Ascending aorta (tissue), 2 donors: ENCODE measurements at regions not wholly inside any gene's neighbourhood (a gene's known extent, or its start where the extent isn't known, plus 50 kb on each side); places are given as distances from the start of the nearest gene placed in this dataset.
A peak's percentile ranks its signal among the peaks of the same experiment; 100 is the strongest.

Experiments
- DNase-seq, 2 donors: peaks; one replicate each; pipeline ENCODE4 v3.0.0-alpha.2; 2019; ENCODE audit warnings: low spot score in 2 of 2
- H3K27ac ChIP-seq, 2 donors: fragments of 200-600 bp; sonication (generic); one replicate each; pipeline ENCODE4 v1.5.1; 2016 to 2017; ENCODE audit warnings: mild to moderate bottlenecking in 1 of 2
- H3K27me3 ChIP-seq: fragments of 200-600 bp; sonication (generic); one replicate; pipeline ENCODE4 v1.5.1; 2017
- H3K36me3 ChIP-seq, 2 donors: fragments of 200-600 bp; sonication (generic); one replicate each; pipeline ENCODE4 v1.5.1; 2016
- H3K4me1 ChIP-seq, 2 donors: fragments of 200-600 bp; sonication (generic); one replicate each; pipeline ENCODE4 v1.5.1; 2016 to 2017; ENCODE audit warnings: mild to moderate bottlenecking in 1 of 2
- H3K4me3 ChIP-seq, 2 donors: fragments of 200-600 bp; sonication (generic); one replicate each; pipeline ENCODE4 v1.5.1; 2016 to 2017; ENCODE audit warnings: mild to moderate bottlenecking in 1 of 2
- H3K9me3 ChIP-seq, 2 donors: fragments of 200-600 bp; sonication (generic); one replicate each; pipeline ENCODE4 v1.5.1; 2016
- intact Hi-C: fragments of 100-400 bp; cut with DNase I; formaldehyde crosslinking; loops from one replicate; pipeline ENCODE4 v1.15.1; 2023
- TF ChIP-seq, protein P1 (sequence below), 3 experiments: fragments of 200-600 bp in 2 of 3; fragments of 450-650 bp in 1 of 3; sonication (generic) in 2 of 3; IDR thresholded peaks; one replicate each; pipeline ENCODE4 v1.5.1; 2016 to 2019; ENCODE audit warnings: antibody characterized with exemption in 3 of 3, mild to moderate bottlenecking in 1 of 3, moderate library complexity in 1 of 3

DNA sequence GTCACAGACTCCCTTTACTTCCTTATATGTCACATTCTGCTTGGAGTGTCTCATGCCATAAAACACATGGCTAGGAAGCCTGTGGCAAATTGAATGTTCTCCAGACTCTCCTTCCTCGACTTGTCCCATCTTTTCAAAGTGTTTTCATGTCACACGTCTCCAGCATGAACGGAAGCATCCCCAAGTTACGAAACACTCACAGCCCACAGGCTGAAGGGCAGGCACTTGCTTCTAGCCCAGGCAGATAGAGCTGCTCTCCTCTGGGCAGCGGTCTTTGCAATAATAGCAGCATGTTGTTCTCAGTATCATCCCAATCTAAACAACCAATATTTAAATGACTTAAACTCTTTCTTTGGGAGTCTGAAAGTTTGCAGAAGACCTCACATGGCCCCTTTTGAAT, 85.3 kb upstream of the ADAMTS9 start:
- TF ChIP-seq, protein P1, sequence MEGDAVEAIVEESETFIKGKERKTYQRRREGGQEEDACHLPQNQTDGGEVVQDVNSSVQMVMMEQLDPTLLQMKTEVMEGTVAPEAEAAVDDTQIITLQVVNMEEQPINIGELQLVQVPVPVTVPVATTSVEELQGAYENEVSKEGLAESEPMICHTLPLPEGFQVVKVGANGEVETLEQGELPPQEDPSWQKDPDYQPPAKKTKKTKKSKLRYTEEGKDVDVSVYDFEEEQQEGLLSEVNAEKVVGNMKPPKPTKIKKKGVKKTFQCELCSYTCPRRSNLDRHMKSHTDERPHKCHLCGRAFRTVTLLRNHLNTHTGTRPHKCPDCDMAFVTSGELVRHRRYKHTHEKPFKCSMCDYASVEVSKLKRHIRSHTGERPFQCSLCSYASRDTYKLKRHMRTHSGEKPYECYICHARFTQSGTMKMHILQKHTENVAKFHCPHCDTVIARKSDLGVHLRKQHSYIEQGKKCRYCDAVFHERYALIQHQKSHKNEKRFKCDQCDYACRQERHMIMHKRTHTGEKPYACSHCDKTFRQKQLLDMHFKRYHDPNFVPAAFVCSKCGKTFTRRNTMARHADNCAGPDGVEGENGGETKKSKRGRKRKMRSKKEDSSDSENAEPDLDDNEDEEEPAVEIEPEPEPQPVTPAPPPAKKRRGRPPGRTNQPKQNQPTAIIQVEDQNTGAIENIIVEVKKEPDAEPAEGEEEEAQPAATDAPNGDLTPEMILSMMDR (IDR thresholded peaks at IDR 0.05), result no peak
- peaks cover 0 to under 1% of the 10 kb centered on the region in 2 donors for H3K9me3 ChIP-seq
- no peaks in the 10 kb centered on the region for H3K27me3 ChIP-seq
- no peak overlapping the region for H3K27ac ChIP-seq
- DNase-seq, result no peak
- no peaks in the 10 kb centered on the region for H3K36me3 ChIP-seq
- H3K4me3 ChIP-seq, result no peak overlapping the region
- intact Hi-C loops, result no loop called here
- no peaks in the 10 kb centered on the region for H3K4me1 ChIP-seq

DNA sequence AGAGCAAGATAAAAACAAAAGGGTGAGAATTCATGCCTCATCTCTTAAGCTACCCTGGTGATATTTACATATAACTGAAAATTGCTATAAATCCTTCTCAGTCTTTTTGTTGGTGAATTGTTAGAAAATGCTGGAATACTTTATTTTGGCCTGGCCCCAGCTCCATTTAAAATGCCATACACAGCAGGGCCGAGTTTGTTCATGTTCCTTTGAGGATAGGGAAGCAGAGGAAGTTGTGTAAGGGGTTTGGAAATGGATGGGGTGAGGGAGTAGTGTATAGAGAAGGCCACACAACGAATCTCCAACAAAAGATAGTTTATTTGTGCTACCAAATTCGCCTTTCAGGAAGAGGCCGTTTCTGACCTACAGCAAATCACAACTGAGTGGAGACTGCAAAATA, 78.6 kb upstream of the ADAMTS9 start:
- Histone ChIP-seq H3K4me3 (peak overlapping the region in 1 of 2 donors; percentile 17), H3K4me1 (peaks cover 0 to 9% of the 10 kb centered on the region in 2 donors), H3K27ac (no peak overlapping the region), H3K27me3 (no peaks in the 10 kb centered on the region), H3K9me3 (no peaks in the 10 kb centered on the region), H3K36me3 (no peaks in the 10 kb centered on the region)
- TF ChIP-seq, protein P1 (IDR thresholded peaks at IDR 0.05), result no peak
- no peak for DNase-seq
- intact Hi-C loops, result no loop called here

DNA sequence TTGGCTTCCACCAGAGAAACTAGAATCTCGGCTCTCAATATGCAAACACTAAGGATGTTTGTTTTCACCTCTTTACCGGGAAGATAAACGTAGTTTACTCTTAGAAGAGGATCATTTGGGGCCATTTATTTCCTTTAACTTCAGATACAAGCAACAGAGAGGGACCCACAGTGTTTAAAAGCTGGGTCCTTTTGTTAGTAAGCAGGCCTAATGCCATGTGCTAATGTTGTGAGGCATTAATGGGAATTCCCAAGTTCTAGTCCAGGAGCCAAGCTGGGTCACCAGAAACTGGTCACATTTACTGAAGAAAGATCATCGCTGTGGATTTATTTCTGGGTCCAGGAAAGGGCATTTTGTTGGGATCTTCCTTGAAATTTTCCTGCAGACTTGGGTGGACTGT, 78.1 kb upstream of the ADAMTS9 start:
- Histone ChIP-seq H3K27ac (no peak overlapping the region), H3K27me3 (no peaks in the 10 kb centered on the region), H3K36me3 (no peaks in the 10 kb centered on the region), H3K4me1 (peaks cover 0 to 9% of the 10 kb centered on the region in 2 donors), H3K9me3 (no peaks in the 10 kb centered on the region), H3K4me3 (peak overlapping the region in 1 of 2 donors; percentile 17)
- intact Hi-C loops, result no loop called here
- no peak for DNase-seq
- TF ChIP-seq, protein P1 (IDR thresholded peaks at IDR 0.05), result no peak

DNA sequence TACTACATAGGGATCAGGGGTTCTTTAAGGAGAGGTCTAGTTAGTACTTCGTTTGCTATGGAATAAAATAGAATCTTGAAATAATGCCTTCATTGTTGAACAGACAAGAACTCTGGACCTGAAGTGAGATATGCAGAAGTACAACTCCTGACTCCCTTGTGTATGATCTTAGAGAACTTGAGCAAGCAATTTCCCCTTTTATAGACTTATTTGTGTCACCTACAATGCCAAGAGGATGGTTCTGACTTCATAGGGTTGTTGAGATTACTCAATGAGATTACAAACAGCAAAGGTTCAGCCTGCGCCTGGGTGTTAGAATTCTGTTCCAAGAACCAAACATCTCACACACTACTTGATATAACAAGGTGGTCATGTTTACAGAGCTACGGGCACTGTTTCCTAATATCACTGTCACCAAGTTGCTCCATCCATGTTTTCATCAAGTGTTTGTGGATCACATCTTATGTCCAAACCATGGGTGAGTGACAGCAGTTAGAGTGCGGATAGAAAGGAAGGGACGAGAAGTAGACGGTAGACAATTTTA, 76.7 kb upstream of the ADAMTS9 start:
- no peaks in the 10 kb centered on the region for H3K9me3 ChIP-seq
- H3K36me3 ChIP-seq, result no peaks in the 10 kb centered on the region
- H3K27me3 ChIP-seq, result no peaks in the 10 kb centered on the region
- DNase-seq, result no peak
- intact Hi-C loops, result no loop called here
- H3K4me3 ChIP-seq, result no peak overlapping the region
- H3K27ac ChIP-seq, result no peak overlapping the region
- peaks cover 3 to 16% of the 10 kb centered on the region in 2 donors for H3K4me1 ChIP-seq
- TF ChIP-seq, protein P1 (IDR thresholded peaks at IDR 0.05), result no peak

DNA sequence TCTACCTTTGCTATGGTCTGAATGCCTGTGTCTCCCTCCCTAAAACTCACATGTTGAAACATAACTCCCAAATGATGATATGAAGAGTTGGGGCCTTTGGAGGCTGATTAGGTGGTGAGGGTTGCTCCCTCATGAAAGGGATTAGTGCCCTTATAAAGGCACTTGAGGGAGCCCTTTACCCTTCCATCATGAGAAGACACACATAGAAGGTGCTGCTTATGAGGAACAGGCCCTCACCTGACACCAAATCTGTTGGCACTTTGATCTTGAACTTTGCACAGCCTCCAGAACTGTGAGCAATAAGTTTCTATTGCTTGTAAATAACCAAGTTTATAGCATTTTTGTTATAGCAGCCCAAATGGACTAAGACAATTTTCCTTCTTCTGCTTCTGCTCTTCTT, 76.2 kb upstream of the ADAMTS9 start:
- Histone ChIP-seq H3K4me3 (no peak overlapping the region), H3K9me3 (no peaks in the 10 kb centered on the region), H3K27me3 (no peaks in the 10 kb centered on the region), H3K36me3 (no peaks in the 10 kb centered on the region), H3K4me1 (peaks cover 3 to 16% of the 10 kb centered on the region in 2 donors), H3K27ac (no peak overlapping the region)
- intact Hi-C loops, result no loop called here
- no peak for DNase-seq
- TF ChIP-seq, protein P1 (IDR thresholded peaks at IDR 0.05), result no peak

DNA sequence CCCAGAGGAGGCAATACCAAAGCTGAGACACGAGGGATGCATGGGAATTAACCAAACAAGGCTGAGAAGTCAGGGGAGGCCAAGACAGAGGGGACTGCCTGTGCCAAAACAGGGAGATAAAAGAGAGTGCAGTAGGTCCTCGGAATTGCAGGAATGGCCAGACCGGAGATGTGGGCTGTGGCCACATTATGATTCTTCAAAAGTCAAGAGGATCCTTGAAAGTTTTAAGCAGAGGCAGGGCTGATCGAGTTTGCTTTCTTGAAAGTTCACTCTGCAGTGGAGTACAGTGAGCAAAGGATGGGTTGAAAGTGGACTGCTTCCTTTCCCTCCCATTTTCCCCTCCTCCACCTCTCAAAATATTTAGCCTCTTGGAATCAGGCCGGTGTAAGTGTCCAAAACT, 73.9 kb upstream of the ADAMTS9 start:
- Histone ChIP-seq H3K4me1 (peaks cover 3 to 23% of the 10 kb centered on the region in 2 donors), H3K4me3 (no peak overlapping the region), H3K27ac (no peak overlapping the region), H3K27me3 (no peaks in the 10 kb centered on the region), H3K36me3 (no peaks in the 10 kb centered on the region), H3K9me3 (no peaks in the 10 kb centered on the region)
- TF ChIP-seq, protein P1 (IDR thresholded peaks at IDR 0.05), result no peak
- DNase-seq, result no peak
- intact Hi-C loops, result no loop called here
